GM23338 (cell line): ENCODE measurements at regions not wholly inside any gene's neighbourhood (a gene's known extent, or its start where the extent isn't known, plus 50 kb on each side); places are given as distances from the start of the nearest gene placed in this dataset.

Experiments
- CREB1 ChIP-seq: fragments of 250-450 bp; sonication (Bioruptor Pico); IDR thresholded peaks from 2 replicates; pipeline ENCODE4 v1.5.0; 2020; ENCODE audit warnings: low read depth, mild to moderate bottlenecking, moderate library complexity
- CTCF ChIP-seq, 2 experiments: fragments of 200-600 bp in 1 of 2; sonication (generic) in 1 of 2; conservative IDR thresholded peaks; 2 replicates each; pipeline versions ENCODE4 v1.5.1 to v1.6.1; 2016 to 2017; ENCODE audit warnings: antibody characterized with exemption in 2 of 2, low read depth in 2 of 2, mild to moderate bottlenecking in 2 of 2, moderate library complexity in 1 of 2
- EZH2 ChIP-seq: fragments of 200-600 bp; sonication (generic); IDR thresholded peaks from one replicate; pipeline ENCODE4 v1.8.0; 2017; ENCODE audit warnings: antibody characterized with exemption, mild to moderate bottlenecking, low read depth; ENCODE audit not compliant: unreplicated experiment
- EZH2phosphoT487 ChIP-seq: fragments of 200-600 bp; sonication (generic); IDR thresholded peaks from one replicate; pipeline ENCODE4 v1.8.1; 2018; ENCODE audit warnings: antibody characterized with exemption; ENCODE audit not compliant: unreplicated experiment
- POLR2AphosphoS5 ChIP-seq: IDR thresholded peaks from 2 replicates; pipeline ENCODE4 v1.6.1; 2016; ENCODE audit warnings: antibody characterized with exemption, low read depth
- TF ChIP-seq, protein P1 (sequence below): IDR thresholded peaks from one replicate; pipeline ENCODE4 v1.6.1; 2018; ENCODE audit warnings: antibody characterized with exemption; ENCODE audit not compliant: unreplicated experiment

DNA sequence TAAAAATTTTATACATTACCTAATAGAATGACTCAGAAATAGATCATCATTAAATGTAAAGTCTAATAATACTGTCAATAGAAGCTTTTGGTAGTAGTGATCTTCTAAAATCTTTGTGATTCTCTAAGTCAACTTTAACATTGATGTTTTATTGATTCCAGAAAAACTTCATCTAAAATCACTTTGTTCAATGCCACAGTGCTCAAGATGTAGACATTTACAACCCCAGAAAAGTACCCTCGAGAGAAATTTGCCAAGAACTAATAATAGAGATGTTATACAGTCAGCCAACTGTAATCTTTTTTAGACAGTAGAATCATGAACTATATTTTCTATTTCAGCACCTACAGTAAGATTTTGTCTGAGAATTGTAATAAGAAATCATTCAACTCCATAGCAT lies 369.2 kb upstream of the AKR1E2 start:
- TF ChIP-seq CTCF (conservative IDR thresholded peaks at IDR 0.05; ENCODE audit: low read depth in 2 of 2) (no peak), CREB1 (CRISPR knock-in tag) (no peak), EZH2 (no peak), POLR2AphosphoS5 (no peak), EZH2phosphoT487 (no peak)
- TF ChIP-seq, protein P1, sequence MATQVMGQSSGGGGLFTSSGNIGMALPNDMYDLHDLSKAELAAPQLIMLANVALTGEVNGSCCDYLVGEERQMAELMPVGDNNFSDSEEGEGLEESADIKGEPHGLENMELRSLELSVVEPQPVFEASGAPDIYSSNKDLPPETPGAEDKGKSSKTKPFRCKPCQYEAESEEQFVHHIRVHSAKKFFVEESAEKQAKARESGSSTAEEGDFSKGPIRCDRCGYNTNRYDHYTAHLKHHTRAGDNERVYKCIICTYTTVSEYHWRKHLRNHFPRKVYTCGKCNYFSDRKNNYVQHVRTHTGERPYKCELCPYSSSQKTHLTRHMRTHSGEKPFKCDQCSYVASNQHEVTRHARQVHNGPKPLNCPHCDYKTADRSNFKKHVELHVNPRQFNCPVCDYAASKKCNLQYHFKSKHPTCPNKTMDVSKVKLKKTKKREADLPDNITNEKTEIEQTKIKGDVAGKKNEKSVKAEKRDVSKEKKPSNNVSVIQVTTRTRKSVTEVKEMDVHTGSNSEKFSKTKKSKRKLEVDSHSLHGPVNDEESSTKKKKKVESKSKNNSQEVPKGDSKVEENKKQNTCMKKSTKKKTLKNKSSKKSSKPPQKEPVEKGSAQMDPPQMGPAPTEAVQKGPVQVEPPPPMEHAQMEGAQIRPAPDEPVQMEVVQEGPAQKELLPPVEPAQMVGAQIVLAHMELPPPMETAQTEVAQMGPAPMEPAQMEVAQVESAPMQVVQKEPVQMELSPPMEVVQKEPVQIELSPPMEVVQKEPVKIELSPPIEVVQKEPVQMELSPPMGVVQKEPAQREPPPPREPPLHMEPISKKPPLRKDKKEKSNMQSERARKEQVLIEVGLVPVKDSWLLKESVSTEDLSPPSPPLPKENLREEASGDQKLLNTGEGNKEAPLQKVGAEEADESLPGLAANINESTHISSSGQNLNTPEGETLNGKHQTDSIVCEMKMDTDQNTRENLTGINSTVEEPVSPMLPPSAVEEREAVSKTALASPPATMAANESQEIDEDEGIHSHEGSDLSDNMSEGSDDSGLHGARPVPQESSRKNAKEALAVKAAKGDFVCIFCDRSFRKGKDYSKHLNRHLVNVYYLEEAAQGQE = no peak
